ENCODE measurements at regions not wholly inside any gene's neighbourhood (a gene's known extent, or its start where the extent isn't known, plus 50 kb on each side); places are given as distances from the start of the nearest gene placed in this dataset.
"Not testable (repeated sequence)": the region's sequence is repeated elsewhere in the genome, so short reads cannot be mapped to it uniquely, and the experiment has no call there.

- TF ChIP-seq SUZ12 (IDR thresholded peaks at IDR 0.05; ENCODE audit: extremely low read depth, insufficient read depth, insufficient read length); ZNF274 (IDR thresholded peaks at IDR 0.05; ENCODE audit: low read depth, low read length); YY1 (IDR thresholded peaks at IDR 0.05; ENCODE audit: insufficient read depth, insufficient read length): not testable (repeated sequence)
These were observed 56.5 kb upstream of the ABHD2 start for GRCh38 chr15:89031637-89032285.
